ENCODE measurements at regions not wholly inside any gene's neighbourhood (a gene's known extent, or its start where the extent isn't known, plus 50 kb on each side); places are given as distances from the start of the nearest gene placed in this dataset.

GRCh38 chrX:68990948-68991347, 162.1 kb downstream of the EFNB1 start:
- H3K36me3 ChIP-seq, result no peaks in the 10 kb centered on the region
- H3K4me3 ChIP-seq, result no peak overlapping the region
- H3K4me1 ChIP-seq, result peaks cover 0 to 23% (median 20%) of the 10 kb centered on the region in 4 donors
- 43 to 86% methylated on average over 1 of the region's 1 CpG for WGBS, 2 donors
- peak overlapping the region in 1 of 4 donors; percentile 66 for H3K27ac ChIP-seq
- H3K27me3 ChIP-seq, result no peaks in the 10 kb centered on the region
- no peaks in the 10 kb centered on the region for H3K9me3 ChIP-seq
- TF ChIP-seq POLR2A (IDR thresholded peaks at IDR 0.05), result no peak
- no peak for TF ChIP-seq EP300 (IDR thresholded peaks at IDR 0.05)
- TF ChIP-seq CTCF (IDR thresholded peaks at IDR 0.05), result no peak
- TF ChIP-seq POLR2AphosphoS5 (IDR thresholded peaks at IDR 0.05), result no peak
- DNase-seq, result no peak
- intact Hi-C loops (cut with DNase I), result loop anchor here (2.0 to 10.0 kb wide), 2 partner anchors 96 to 162 kb away; partner anchors contain the start of gene EFNB1

- H3K4me1 ChIP-seq, result peaks cover 0 to 15% (median 11%) of the 10 kb centered on the region in 4 donors
- no peak overlapping the region for H3K4me3 ChIP-seq
- TF ChIP-seq POLR2AphosphoS5 (IDR thresholded peaks at IDR 0.05) (no peak), POLR2A (IDR thresholded peaks at IDR 0.05) (no peak), CTCF (IDR thresholded peaks at IDR 0.05) (no peak), EP300 (IDR thresholded peaks at IDR 0.05) (no peak)
- WGBS, 2 donors, result 65 to 66% methylated on average over 17 of the region's 17 CpGs
- no peaks in the 10 kb centered on the region for H3K9me3 ChIP-seq
- H3K27ac ChIP-seq, result peak overlapping the region; percentile 56 to 69 (median 66)
- H3K27me3 ChIP-seq, result no peaks in the 10 kb centered on the region
- no peak for DNase-seq
- no peaks in the 10 kb centered on the region for H3K36me3 ChIP-seq
- intact Hi-C loops (cut with DNase I), result loop anchor here (2.0 to 10.0 kb wide), 2 partner anchors 95 to 161 kb away; partner anchors contain the start of gene EFNB1
Measured at GRCh38 chrX:68989865-68990606, 161.2 kb downstream of the EFNB1 start.

GRCh38 chrX:68989456-68989855, 160.6 kb downstream of the EFNB1 start:
- peaks cover 0 to 15% (median 11%) of the 10 kb centered on the region in 4 donors for H3K4me1 ChIP-seq
- WGBS, 2 donors, result 91 to 100% methylated on average over 1 of the region's 1 CpG

GRCh38 chrX:68988865-68989264, 160.0 kb downstream of the EFNB1 start:
- Histone ChIP-seq H3K4me1 (peaks cover 0 to 15% (median 11%) of the 10 kb centered on the region in 4 donors), H3K27me3 (no peaks in the 10 kb centered on the region), H3K27ac (peak overlapping the region in 1 of 4 donors; percentile 66), H3K4me3 (no peak overlapping the region), H3K36me3 (no peaks in the 10 kb centered on the region), H3K9me3 (no peaks in the 10 kb centered on the region)
- intact Hi-C loops (cut with DNase I), result no loop called here
- TF ChIP-seq CTCF (IDR thresholded peaks at IDR 0.05), result no peak
- no peak for TF ChIP-seq POLR2A (IDR thresholded peaks at IDR 0.05)
- TF ChIP-seq POLR2AphosphoS5 (IDR thresholded peaks at IDR 0.05), result no peak
- DNase-seq, result no peak
- WGBS, 2 donors, result 54 to 86% methylated on average over 5 of the region's 5 CpGs

More at GRCh38 chrX:68989456-68989855, 160.6 kb downstream of the EFNB1 start:
- Histone ChIP-seq H3K9me3 (no peaks in the 10 kb centered on the region), H3K27ac (peak overlapping the region; percentile 56 to 69 (median 66)), H3K4me3 (no peak overlapping the region), H3K36me3 (no peaks in the 10 kb centered on the region), H3K27me3 (no peaks in the 10 kb centered on the region)
- no peak for TF ChIP-seq CTCF (IDR thresholded peaks at IDR 0.05)
- no peak for TF ChIP-seq EP300 (IDR thresholded peaks at IDR 0.05)
- no peak for TF ChIP-seq POLR2AphosphoS5 (IDR thresholded peaks at IDR 0.05)
- no peak for TF ChIP-seq POLR2A (IDR thresholded peaks at IDR 0.05)
- no peak for DNase-seq
- intact Hi-C loops (cut with DNase I), result no loop called here

Data from sigmoid colon (tissue), 6 donors.